SIG-M5 treated with dmso at 0.1 percent for 504 hours (cell line): ENCODE measurements at regions not wholly inside any gene's neighbourhood (a gene's known extent, or its start where the extent isn't known, plus 50 kb on each side); places are given as distances from the start of the nearest gene placed in this dataset.

Experiments
- DNase-seq: peaks from one replicate; lab custom pipeline; 2025; ENCODE audit not compliant: unreplicated experiment; lab: John Stamatoyannopoulos, UW

DNA sequence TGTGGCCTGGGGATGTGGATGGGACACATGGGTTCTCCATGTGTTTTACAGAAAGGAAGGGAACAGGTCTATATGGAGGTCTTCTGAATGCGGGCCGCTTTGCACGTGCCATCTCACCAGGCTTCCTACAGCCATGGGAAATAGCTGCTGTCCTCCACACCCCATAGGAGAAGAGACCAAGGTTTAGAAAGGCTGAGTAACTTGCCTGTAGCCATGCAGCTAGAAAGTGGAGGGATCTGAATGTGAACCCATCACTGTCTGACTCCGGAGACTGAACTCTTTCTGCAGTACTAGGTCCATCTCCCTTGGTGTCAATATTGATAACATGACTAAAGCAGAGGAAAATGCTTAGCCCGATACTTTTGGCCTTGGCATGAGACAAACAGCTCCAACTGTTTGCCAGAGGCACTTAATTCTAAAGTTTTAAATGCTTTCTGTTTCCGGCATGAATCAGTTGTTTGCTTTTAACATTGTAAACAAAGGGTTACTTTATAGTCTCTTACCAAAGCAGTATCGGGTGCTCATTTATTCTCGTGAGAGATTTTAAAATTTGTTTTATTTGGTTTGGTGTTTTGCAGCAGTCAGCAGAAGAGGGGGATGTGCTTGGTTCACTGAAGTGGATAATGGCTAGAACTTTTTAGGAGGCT, 64.8 kb upstream of the LOXL4 start:
- no peak for DNase-seq

DNA sequence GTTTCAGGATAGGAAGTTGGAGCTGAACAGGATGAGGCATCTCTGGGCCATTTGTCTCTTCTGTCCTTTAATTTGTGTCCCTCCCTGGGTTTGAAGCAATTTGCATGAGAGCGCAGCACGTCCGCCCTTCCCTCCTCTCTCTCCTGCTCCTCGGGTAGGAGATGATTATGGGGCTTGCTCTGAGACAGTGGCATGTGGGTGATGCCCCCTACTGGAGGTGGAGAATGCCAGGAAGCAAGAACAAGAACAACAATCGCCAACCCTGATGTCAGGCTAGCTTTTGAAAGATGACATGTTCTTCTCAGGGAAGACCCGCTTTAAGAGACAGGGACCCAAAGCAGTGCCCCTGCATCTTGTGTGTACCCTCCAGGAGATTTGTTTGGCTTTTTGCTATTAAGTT, 63.9 kb upstream of the LOXL4 start:
- DNase-seq, result peak; percentile 47

DNA sequence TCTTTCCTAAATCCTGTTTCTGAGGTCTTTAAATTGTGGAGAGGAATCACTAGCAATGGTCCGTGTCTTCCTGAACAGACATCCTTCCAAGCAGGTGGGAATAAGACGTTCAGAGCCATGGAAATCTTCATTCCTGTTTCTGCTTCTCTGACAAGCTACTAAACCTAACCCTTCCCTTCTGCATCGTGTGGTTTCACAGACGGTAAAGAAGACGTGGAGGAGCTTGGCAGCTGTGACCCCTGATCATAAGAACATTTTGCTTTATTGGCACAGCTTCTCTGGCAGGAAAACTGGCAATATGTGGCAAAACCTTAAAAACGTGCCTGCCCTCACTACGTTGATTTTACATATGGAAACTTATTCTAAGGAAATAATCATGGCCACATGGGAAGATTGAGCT, 63.0 kb upstream of the LOXL4 start:
- no peak for DNase-seq

DNA sequence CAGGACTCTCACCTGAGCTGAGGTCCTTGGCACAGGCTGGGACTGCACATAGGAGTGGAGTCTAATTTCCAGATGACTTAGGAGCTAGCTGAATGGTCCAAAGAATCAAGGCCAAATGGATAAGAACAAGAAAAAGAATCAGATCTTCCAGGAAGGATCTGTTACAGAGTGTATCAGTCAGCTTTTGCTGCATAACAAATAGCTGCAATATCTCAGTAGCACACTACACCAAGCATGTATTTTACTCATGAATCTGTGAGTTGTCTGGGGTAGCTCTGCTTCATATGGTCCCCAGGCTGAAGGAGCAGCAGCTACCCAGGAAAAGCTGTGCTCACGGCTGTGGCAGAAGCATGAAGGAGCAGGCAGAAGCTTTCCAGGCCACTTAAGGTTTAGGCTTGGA, 60.6 kb upstream of the LOXL4 start:
- DNase-seq, result no peak

GRCh38 chr10:98328163-98328562, 60.2 kb upstream of the LOXL4 start:
- DNase-seq, result no peak

DNA sequence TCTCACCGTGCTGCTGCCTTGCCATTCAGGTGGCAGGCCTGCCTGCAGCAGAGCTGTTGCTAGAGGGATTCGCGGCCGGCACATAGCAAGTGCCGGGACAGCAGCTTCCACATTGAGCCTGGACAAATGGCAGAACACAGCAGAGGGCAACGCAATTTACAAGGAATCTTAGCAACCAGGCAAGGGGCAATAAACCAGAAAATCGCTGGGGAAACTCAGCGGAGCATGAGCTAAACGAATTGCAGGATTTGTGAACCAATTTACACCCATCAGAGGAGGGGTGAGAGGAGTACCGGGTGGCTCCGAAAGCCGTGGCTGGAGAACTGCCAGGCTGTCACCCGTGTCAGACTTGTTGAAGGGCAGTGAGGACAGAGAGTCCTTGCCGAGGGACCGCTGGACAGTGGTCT, 58.6 kb upstream of the LOXL4 start:
- no peak for DNase-seq

DNA sequence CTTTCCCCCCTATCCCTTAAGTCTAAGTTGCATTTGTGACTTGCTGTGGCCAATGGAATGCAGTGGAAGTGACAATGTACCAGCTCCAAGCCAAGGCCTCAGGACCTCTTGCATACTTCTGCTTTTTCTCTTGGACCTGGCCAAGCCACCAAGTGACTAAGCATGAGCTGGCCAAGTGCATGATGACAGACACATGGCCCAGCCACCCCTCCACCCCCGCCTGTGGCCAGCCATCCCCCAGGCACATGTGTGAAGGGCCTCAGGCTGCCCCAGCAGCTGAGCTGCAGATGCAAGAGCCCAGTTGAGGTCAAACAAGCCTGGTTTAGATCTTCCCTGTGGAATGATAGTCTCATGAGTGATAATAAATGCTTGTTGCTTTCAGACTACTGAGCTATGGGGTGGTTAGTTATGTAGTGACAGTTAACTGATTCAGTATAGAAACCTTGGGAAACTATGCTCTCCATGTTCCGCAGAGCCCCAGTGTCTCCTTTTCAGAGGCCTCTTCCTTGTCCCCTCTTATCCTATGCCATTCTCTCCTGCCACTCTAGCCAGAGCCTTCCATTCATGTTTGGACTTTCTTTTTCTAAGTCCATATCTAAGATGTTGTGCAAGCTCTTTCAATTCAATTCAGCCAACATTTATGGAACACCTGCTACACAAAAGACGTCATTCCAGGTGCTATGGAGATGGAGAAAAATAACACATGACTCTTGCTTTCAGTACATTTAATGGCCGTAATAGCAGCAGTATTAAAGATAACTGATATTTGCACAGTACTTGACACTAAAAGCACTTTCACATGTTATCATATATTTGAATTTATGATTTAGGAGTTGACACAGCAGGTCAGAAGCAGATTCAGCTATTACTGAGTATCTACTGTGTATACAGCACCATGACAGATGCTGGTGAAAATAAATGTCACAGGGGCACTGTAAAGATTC, 55.5 kb upstream of the LOXL4 start:
- DNase-seq, result peak; percentile 75

GRCh38 chr10:98321186-98321780, 53.3 kb upstream of the LOXL4 start:
- DNase-seq, result no peak

GRCh38 chr10:98320486-98321185, 52.6 kb upstream of the LOXL4 start:
- DNase-seq, result no peak

- no peak for DNase-seq
These were observed 50.9 kb upstream of the LOXL4 start for GRCh38 chr10:98318861-98319260.
